ENCODE measurements at regions not wholly inside any gene's neighbourhood (a gene's known extent, or its start where the extent isn't known, plus 50 kb on each side); places are given as distances from the start of the nearest gene placed in this dataset.
A peak's percentile ranks its signal among the peaks of the same experiment; 100 is the strongest.

DNA sequence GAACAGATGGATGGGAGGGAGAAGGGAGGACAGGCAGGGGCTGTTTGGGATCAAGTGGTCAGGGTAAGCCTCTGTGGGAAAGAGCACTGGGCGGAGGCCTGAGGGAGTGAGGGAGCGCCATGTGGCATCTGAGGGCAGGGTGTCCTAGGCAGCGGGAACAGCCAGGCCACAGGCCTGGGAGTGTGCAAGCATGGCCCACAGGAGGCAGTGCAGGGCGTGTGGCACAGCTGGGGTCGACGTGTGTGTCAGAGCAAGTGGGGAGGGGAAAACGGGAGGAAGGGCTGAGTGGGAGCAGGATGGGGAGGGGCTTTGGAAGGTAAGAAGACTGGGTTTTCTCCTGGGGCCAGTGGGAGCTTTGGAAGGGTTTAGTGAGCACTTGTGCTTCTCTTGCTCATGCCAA, 143.4 kb downstream of the SYF2 start:
- H3K4me3 ChIP-seq = no peak overlapping the region
- 78 to 87% (median 83%) methylated on average over 7 of the region's 7 CpGs for WGBS, 5 donors

GRCh38 chr1:25088180-25088701, 144.1 kb downstream of the SYF2 start:
- Histone ChIP-seq H3K36me3 (no peaks in the 10 kb centered on the region), H3K9me3 (no peaks in the 10 kb centered on the region), H3K4me1 (no peaks in the 10 kb centered on the region), H3K27ac (no peak overlapping the region), H3K4me3 (no peak overlapping the region), H3K27me3 (replicated peaks in 1 of 7) (peaks cover 0 to 29% (median 0%) of the 10 kb centered on the region in 7 donors)
- DNase-seq = peak; percentile 52
- WGBS, 5 donors = 29 to 49% (median 37%) methylated on average over 4 to 6 of the region's 6 CpGs
- TF ChIP-seq POLR2AphosphoS5 (IDR thresholded peaks at IDR 0.05) (no peak), POLR2A (IDR thresholded peaks at IDR 0.05) (no peak)
- TF ChIP-seq, protein P1, sequence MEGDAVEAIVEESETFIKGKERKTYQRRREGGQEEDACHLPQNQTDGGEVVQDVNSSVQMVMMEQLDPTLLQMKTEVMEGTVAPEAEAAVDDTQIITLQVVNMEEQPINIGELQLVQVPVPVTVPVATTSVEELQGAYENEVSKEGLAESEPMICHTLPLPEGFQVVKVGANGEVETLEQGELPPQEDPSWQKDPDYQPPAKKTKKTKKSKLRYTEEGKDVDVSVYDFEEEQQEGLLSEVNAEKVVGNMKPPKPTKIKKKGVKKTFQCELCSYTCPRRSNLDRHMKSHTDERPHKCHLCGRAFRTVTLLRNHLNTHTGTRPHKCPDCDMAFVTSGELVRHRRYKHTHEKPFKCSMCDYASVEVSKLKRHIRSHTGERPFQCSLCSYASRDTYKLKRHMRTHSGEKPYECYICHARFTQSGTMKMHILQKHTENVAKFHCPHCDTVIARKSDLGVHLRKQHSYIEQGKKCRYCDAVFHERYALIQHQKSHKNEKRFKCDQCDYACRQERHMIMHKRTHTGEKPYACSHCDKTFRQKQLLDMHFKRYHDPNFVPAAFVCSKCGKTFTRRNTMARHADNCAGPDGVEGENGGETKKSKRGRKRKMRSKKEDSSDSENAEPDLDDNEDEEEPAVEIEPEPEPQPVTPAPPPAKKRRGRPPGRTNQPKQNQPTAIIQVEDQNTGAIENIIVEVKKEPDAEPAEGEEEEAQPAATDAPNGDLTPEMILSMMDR (IDR thresholded peaks at IDR 0.05 in 8 of 11, conservative IDR thresholded peaks at IDR 0.05 in 3 of 11) = no peak
- intact Hi-C loops (cut with DNase I; ENCODE audit: low total_unique reads) = no loop called here

More for the DNA sequence above, 143.4 kb downstream of the SYF2 start:
- TF ChIP-seq, protein P1 (IDR thresholded peaks at IDR 0.05 in 8 of 11, conservative IDR thresholded peaks at IDR 0.05 in 3 of 11) = no peak
- H3K27me3 ChIP-seq (replicated peaks in 1 of 7) = peaks cover 0 to 29% (median 0%) of the 10 kb centered on the region in 7 donors
- peak; percentile 33 for DNase-seq
- intact Hi-C loops (cut with DNase I; ENCODE audit: low total_unique reads) = no loop called here
- no peaks in the 10 kb centered on the region for H3K4me1 ChIP-seq
- no peaks in the 10 kb centered on the region for H3K9me3 ChIP-seq
- no peak overlapping the region for H3K27ac ChIP-seq
- H3K36me3 ChIP-seq = no peaks in the 10 kb centered on the region

GRCh38 chr1:25086518-25087079, 145.7 kb downstream of the SYF2 start:
- DNase-seq = peak; percentile 12
- Histone ChIP-seq H3K9me3 (no peaks in the 10 kb centered on the region), H3K27ac (no peak overlapping the region), H3K4me1 (no peaks in the 10 kb centered on the region), H3K4me3 (no peak overlapping the region), H3K36me3 (no peaks in the 10 kb centered on the region), H3K27me3 (replicated peaks in 1 of 7) (peaks cover 0 to 29% (median 0%) of the 10 kb centered on the region in 7 donors)
- intact Hi-C loops (cut with DNase I; ENCODE audit: low total_unique reads) = no loop called here
- WGBS, 5 donors = 56 to 88% (median 81%) methylated on average over 3 of the region's 3 CpGs
- TF ChIP-seq POLR2AphosphoS5 (IDR thresholded peaks at IDR 0.05) (no peak), POLR2A (IDR thresholded peaks at IDR 0.05) (no peak)
- TF ChIP-seq, protein P1 (IDR thresholded peaks at IDR 0.05 in 8 of 11, conservative IDR thresholded peaks at IDR 0.05 in 3 of 11) = no peak

DNA sequence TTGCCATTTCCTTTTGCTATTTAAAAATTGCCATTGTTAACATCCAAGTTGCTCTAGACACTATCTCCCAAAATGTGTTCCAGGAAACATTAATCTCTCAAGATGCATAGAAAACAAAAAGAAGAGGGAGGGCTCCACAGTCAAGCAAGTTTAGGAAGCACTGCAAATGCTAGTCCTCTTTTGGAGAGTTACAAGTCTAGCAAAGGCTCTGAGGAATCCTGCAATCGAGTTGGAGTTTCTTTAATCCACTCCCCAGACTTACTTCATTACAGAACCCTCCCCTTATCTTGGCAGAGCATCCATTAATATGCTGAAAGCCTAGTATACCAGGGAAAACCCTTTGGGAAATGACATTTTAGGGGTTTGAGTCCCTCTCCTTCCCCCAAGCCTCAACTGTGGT, 147.9 kb downstream of the SYF2 start:
- no peaks in the 10 kb centered on the region for H3K4me1 ChIP-seq
- no peak overlapping the region for H3K27ac ChIP-seq
- TF ChIP-seq POLR2AphosphoS5 (IDR thresholded peaks at IDR 0.05) (no peak), POLR2A (IDR thresholded peaks at IDR 0.05) (no peak)
- TF ChIP-seq, protein P1 (IDR thresholded peaks at IDR 0.05 in 8 of 11, conservative IDR thresholded peaks at IDR 0.05 in 3 of 11) = no peak
- no peak overlapping the region for H3K4me3 ChIP-seq
- no peaks in the 10 kb centered on the region for H3K36me3 ChIP-seq
- no peak for DNase-seq
- 22 to 59% (median 46%) methylated on average over 1 of the region's 1 CpG for WGBS, 5 donors
- H3K27me3 ChIP-seq (replicated peaks in 1 of 7) = peaks cover 0 to 24% (median 0%) of the 10 kb centered on the region in 7 donors
- intact Hi-C loops (cut with DNase I; ENCODE audit: low total_unique reads) = no loop called here
- H3K9me3 ChIP-seq = peaks cover 0 to 2% (median 0%) of the 10 kb centered on the region in 8 donors

Data from spleen (tissue), 11 donors.